Heart left ventricle (tissue), 16 donors: ENCODE measurements at regions not wholly inside any gene's neighbourhood (a gene's known extent, or its start where the extent isn't known, plus 50 kb on each side); places are given as distances from the start of the nearest gene placed in this dataset.

ENCODE experiments used
- ATAC-seq, 4 donors: fragments of 200-7000 bp; cut with Tn5 transposase; one replicate each; pipeline ENCODE4 v1.9.1; 2020 to 2022; ENCODE audit warnings: moderate library complexity in 4 of 4, mild to moderate bottlenecking in 3 of 4, moderate number of reproducible peaks in 1 of 4
- DNase-seq, 5 donors: peaks; one replicate each; pipeline ENCODE4 v3.0.0-alpha.2; 2020
- H3K27ac ChIP-seq, 12 donors: fragments of 200-600 bp; sonication (generic) in 4 of 12; one replicate each; pipeline versions ENCODE4 v1.5.0 to v1.8.0; 2016 to 2022; ENCODE audit warnings: mild to moderate bottlenecking in 2 of 12
- H3K27me3 ChIP-seq, 9 donors: fragments of 200-600 bp; sonication (generic) in 2 of 9; one replicate each; pipeline versions ENCODE4 v1.5.1 to v1.8.0; 2016 to 2022; ENCODE audit warnings: mild to moderate bottlenecking in 3 of 9
- H3K36me3 ChIP-seq, 9 donors: fragments of 200-600 bp; sonication (generic) in 2 of 9; one replicate each; pipeline versions ENCODE4 v1.5.0 to v1.8.0; 2018 to 2022; ENCODE audit warnings: mild to moderate bottlenecking in 2 of 9
- H3K4me1 ChIP-seq, 12 donors: fragments of 200-600 bp; sonication (generic) in 4 of 12; one replicate each; pipeline versions ENCODE4 v1.5.0 to v1.8.0; 2016 to 2022; ENCODE audit warnings: mild to moderate bottlenecking in 3 of 12
- H3K4me3 ChIP-seq, 12 donors: fragments of 200-600 bp; sonication (generic) in 4 of 12; one replicate each; pipeline versions ENCODE4 v1.5.0 to v1.8.0; 2017 to 2022; ENCODE audit warnings: mild to moderate bottlenecking in 9 of 12, moderate library complexity in 4 of 12
- H3K9me3 ChIP-seq, 12 donors: fragments of 200-600 bp; sonication (generic) in 4 of 12; one replicate each; pipeline versions ENCODE4 v1.5.0 to v1.8.0; 2016 to 2022; ENCODE audit warnings: mild to moderate bottlenecking in 1 of 12
- CTCF ChIP-seq, 12 donors: fragments of 200-600 bp; sonication (generic) in 4 of 12; IDR thresholded peaks; one replicate each; pipeline versions ENCODE4 v1.5.0 to v1.8.0; 2018 to 2022; ENCODE audit warnings: antibody characterized with exemption in 12 of 12, mild to moderate bottlenecking in 5 of 12
- POLR2A ChIP-seq, 2 donors: fragments of 450-650 bp; IDR thresholded peaks; one replicate each; pipeline ENCODE4 v1.6.1; 2017; ENCODE audit warnings: antibody characterized with exemption in 2 of 2, mild to moderate bottlenecking in 2 of 2, moderate library complexity in 2 of 2
- WGBS, 4 donors: extraction: QIAGEN DNeasy Blood & Tissue Kit in 2 of 4; methylation state at CpG; one replicate each; pipeline versions ENCODE4 v1.1.5 to v1.1.7; 2013 to 2018; 5-methylcytosine and 5-hydroxymethylcytosine counted together
- intact Hi-C, 10 donors: fragments of 100-400 bp; cut with DNase I; formaldehyde crosslinking; loops; one replicate each; pipeline versions ENCODE4 v1.11.1 to v1.14.2; 2022
- donor health status: ischemic (EF 13 %, LVEDD 7.1; RV severe dilation, severe dysfunction).
- donor health status: healthy with polysubstance abuse.
- donor health status: DM: no; HTN: yes; CAD: no.
- donor health status: DM: no; HTN: no; CAD: no.
- donor health status: ischemic (EF 25% LVEDD 6.9; RV normal size, moderate dysfunction).
- donor health status: ischemic (EF 25% LVEDD 5.7; RV mildly dilated, moderate dysfunction).
- donor health status: healthy.
- donor health status: DM: yes; HTN: yes; CAD: no.
- donor health status: ischemic (EF 35%, LVEDD 5.7; RV mildly dilated, moderate dysfunction).
- donor health status: nonischemic (EF 11% LVEDD 7.7; RV severe dilation, severe dysfunction).
- donor health status: DM: yes; HTN: yes; CAD: no.
- donor health status: PGD.
- donor health status: ischemic (EF 29% LVEDD 5.4; RV normal size, mild dysfunction).
- donor health status: nonischemic (EF 23%, LVEDD 6.1; RV moderate dilation, normal function).

GRCh38 chr1:81699234-81699633 is 101.5 kb upstream of the ADGRL2 start:
- Histone ChIP-seq H3K27me3 (no peaks in the 10 kb centered on the region), H3K9me3 (no peaks in the 10 kb centered on the region), H3K27ac (no peak overlapping the region), H3K4me3 (no peak overlapping the region), H3K36me3 (no peaks in the 10 kb centered on the region), H3K4me1 (peaks cover 0 to 17% (median 0%) of the 10 kb centered on the region in 12 donors)
- intact Hi-C loops, result no loop called here
- ATAC-seq (no peak), DNase-seq (no peak)
- 88 to 93% (median 91%) methylated on average over 4 of the region's 4 CpGs for WGBS, 4 donors
- TF ChIP-seq POLR2A (IDR thresholded peaks at IDR 0.05) (no peak), CTCF (IDR thresholded peaks at IDR 0.05) (no peak)

DNA sequence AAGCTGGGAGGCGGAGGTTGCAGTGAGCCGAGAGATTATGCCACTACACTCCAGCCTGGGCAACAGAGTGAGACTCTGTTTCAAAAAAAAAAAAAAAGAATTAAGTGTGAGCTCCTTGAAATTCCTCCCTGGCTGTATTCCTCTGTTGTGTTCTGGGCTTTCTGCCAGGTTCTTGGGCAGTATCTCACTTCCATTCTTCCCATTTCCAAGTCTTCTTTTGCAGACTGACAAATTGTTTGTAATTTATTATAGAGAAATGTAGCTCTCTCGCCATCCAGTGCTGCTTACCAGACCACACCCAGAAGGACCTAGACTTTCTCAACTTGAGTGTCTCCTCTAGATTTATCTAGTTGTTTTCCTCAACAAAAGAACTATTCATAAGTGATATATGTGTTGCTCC is 105.0 kb upstream of the ADGRL2 start:
- WGBS, 4 donors, result 62 to 76% (median 66%) methylated on average over 3 of the region's 3 CpGs
- DNase-seq (peak in 2 of 5 donors; percentile 24 to 28), ATAC-seq (no peak)
- no peak overlapping the region for H3K27ac ChIP-seq
- no peak for TF ChIP-seq POLR2A (IDR thresholded peaks at IDR 0.05)
- TF ChIP-seq CTCF (IDR thresholded peaks at IDR 0.05), result no peak
- no peak overlapping the region for H3K4me3 ChIP-seq
- intact Hi-C loops, result no loop called here
- H3K9me3 ChIP-seq, result no peaks in the 10 kb centered on the region
- H3K4me1 ChIP-seq, result no peaks in the 10 kb centered on the region
- H3K27me3 ChIP-seq, result no peaks in the 10 kb centered on the region
- no peaks in the 10 kb centered on the region for H3K36me3 ChIP-seq

DNA sequence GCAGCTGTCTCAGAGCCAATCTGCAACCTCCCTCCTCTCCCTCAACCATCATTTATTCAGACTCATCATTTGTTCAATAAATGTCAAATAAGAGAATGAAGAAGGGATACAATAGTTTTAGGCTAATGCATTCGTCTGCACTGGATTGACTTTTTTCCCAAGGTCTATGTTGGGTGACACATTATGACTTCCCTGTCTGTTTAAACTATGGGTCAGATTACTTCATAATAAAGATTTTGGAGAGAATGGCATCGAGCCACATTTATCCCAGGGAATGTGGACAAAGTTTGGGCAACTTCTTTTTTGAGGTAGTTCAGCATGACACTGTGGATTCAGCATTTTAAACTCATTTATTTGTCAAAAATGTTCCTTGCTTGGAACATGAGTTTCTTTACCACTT is 107.4 kb upstream of the ADGRL2 start:
- H3K27me3 ChIP-seq, result no peaks in the 10 kb centered on the region
- DNase-seq, result no peak
- no peaks in the 10 kb centered on the region for H3K36me3 ChIP-seq
- intact Hi-C loops, result no loop called here
- no peaks in the 10 kb centered on the region for H3K4me1 ChIP-seq
- WGBS, 4 donors, result 92 to 94% (median 93%) methylated on average over 2 of the region's 2 CpGs
- H3K9me3 ChIP-seq, result peaks cover 0 to 3% (median 0%) of the 10 kb centered on the region in 12 donors
- no peak overlapping the region for H3K4me3 ChIP-seq
- ATAC-seq, result no peak
- no peak overlapping the region for H3K27ac ChIP-seq
- TF ChIP-seq CTCF (IDR thresholded peaks at IDR 0.05) (no peak), POLR2A (IDR thresholded peaks at IDR 0.05) (no peak)

DNA sequence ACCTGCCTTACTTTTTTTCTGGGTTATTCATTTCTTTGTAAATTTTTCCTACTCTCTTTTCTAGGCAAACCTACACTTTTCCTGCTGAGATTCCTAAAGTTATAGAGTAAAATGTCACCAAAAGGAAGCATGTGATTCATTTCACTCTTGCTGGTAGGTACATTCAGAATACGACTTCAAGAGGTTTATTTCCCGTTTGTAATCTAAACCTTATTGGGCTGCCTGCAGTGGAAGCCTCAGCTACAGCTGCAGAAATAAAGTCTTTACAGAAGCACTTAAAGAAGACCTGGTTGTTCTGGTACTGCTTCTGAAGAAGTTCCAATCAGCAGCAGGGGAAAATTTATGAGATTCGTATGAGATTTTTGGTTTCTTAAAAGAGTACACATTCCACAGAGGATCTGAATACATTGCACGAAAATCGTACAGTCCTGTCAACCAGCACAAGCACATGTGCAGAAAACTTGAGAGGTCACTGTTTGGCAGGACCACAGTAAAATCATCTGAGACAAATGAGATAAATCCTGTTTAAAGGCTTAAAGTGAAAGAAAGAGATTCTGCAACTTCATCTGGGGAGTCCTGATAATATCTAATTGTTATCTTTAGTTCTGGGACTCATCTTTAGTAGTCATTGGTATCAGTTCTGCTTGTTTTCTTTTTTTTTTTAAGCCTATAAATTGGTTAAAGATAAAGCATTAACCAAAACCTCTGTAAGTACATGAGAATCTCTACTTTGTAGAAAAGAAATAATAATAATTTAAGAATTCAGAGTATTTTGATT is 109.9 kb upstream of the ADGRL2 start:
- Histone ChIP-seq H3K27ac (peak overlapping the region in 1 of 12 donors; percentile 13), H3K9me3 (peaks cover 0 to 21% (median 0%) of the 10 kb centered on the region in 12 donors), H3K27me3 (no peaks in the 10 kb centered on the region), H3K4me3 (no peak overlapping the region), H3K4me1 (no peaks in the 10 kb centered on the region), H3K36me3 (no peaks in the 10 kb centered on the region)
- TF ChIP-seq CTCF (IDR thresholded peaks at IDR 0.05) (no peak), POLR2A (IDR thresholded peaks at IDR 0.05) (no peak)
- DNase-seq, result no peak
- intact Hi-C loops, result no loop called here
- 64 to 78% (median 75%) methylated on average over 5 of the region's 5 CpGs for WGBS, 4 donors
- no peak for ATAC-seq
